GM18907 (cell line): ENCODE measurements at regions not wholly inside any gene's neighbourhood (a gene's known extent, or its start where the extent isn't known, plus 50 kb on each side); places are given as distances from the start of the nearest gene placed in this dataset.

ENCODE experiments used
- ATAC-seq: cut with Tn5 transposase; IDR thresholded peaks from one replicate; pipeline ENCODE4 v1.9.1; 2021; ENCODE audit warnings: mild to moderate bottlenecking, moderate library complexity; ENCODE audit not compliant: unreplicated experiment

DNA sequence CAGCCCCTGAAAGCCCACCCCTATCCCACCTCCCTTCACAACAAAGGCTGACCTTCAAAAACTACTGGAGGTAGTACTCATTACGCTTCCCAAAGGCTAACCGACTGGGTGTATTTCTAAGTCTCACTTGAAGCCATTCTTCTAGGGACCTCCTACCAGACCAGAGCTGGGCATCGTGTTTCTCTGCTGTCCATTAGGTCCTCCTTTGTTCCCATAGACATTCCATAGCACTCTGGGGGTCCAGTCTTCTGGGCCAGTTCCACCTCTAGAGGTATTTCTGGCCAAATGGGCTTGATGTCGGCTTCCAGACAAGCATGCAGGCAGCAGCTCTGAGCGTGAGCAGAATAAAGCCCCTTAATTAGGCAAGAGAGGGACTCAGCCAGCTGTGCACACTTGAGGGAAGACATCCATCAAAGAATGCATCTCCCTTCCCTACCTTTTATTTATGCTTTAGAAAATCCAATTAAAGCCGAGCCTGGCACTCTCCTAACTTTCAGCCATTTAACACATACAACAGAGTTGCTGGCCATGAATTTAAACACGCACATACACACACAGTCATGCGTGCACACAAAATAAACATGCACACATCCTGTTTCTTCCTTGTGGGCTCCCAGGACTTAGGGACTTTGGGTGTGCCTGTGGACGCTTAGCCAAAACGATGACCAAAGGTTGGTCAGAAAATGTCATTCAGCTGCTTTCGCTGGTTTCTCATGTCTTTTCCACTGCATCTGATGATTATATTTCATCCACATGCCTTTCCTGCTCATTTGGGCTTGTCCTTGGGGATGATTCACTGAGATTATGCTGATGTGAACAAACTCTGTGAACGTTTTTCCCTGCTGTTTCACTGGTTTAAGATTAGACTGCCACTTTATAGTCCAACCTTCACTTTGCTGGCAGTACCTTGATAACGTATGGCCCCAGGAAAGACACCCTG, 362.0 kb upstream of the NFE2L3 start:
- ATAC-seq: no peak

DNA sequence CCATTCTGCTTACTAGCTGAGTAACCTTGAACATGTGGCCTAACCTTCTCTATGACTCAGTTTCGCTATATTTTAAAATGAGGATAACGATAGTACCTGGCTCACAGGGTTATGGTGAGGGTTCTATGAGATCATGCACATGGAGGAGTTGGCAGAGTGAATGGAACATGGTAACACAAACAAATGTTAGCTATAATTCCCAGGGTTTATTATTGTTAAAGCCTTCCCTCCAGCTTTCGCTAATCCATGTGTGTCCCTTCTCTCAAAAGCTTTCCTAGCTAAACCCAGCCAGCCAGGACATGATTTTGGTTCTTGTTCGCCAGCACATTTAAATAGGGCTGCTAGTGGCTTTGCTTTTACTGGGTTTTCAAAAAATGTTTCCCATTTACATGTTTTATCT, 361.0 kb upstream of the NFE2L3 start:
- ATAC-seq: no peak

GRCh38 chr7:25792586-25792985, 359.4 kb upstream of the NFE2L3 start:
- no peak for ATAC-seq

DNA sequence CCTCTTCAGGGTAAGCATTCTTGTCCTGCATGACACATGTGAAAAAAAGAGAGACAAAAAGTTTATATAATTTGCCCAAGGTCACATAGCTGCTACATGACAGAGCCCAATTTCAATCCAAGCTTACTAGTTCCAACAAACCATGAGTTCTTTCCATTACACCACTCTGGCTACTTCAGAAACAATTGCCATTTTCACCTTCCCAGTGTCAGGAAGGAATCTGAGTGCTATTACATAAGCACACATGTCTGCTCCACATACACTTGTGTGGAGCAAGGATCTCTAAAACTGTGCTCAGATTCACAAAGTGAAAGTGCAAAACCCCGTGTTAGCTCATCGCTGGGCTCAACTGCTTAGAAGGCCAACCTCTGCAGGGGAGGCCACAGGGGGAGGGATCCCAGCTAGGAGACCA, 356.2 kb upstream of the NFE2L3 start:
- no peak for ATAC-seq

GRCh38 chr7:25798344-25798743, 353.7 kb upstream of the NFE2L3 start:
- ATAC-seq: no peak

GRCh38 chr7:25801214-25801613, 350.8 kb upstream of the NFE2L3 start:
- ATAC-seq: no peak

- no peak for ATAC-seq
Measured at GRCh38 chr7:25802057-25802456, 349.9 kb upstream of the NFE2L3 start.

GRCh38 chr7:25802473-25802872, 349.5 kb upstream of the NFE2L3 start:
- no peak for ATAC-seq

DNA sequence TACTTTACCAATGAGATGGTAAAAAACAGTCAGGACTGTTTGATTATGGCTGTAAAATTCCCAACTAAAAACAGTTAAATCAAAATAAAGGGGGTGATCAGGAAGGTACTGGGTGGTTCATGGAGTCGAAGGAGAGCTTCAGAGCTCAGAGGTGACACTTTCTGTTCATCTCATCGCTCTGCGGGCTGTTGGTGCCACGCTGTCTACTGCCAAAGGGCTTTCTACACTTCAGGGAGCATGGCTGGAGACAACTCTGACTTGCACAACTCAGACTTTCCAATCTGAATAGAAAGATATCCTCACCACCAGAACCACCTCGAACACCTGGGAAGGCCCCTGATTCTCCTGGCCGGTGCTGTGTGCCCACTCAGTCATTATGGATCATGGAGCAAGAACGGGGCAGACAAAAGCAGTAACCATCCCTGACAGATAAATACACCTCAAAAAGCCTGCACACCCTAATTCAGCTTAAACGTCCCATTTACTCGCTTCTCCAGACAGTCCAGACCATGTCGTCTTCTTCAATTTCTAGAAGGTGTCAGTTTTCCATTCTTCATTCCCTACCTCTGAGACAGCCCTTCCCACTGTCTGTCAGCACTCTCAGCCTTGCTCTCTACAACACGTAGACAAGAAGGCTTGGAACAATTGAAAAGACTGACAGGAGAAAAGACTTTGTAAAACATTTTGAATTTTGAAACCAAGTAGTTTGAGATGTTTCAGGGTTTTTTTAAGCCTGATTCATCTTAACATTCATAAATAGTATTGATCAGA, 348.7 kb upstream of the NFE2L3 start:
- no peak for ATAC-seq

- ATAC-seq: no peak
Measured at GRCh38 chr7:25804154-25804553, 347.8 kb upstream of the NFE2L3 start.

DNA sequence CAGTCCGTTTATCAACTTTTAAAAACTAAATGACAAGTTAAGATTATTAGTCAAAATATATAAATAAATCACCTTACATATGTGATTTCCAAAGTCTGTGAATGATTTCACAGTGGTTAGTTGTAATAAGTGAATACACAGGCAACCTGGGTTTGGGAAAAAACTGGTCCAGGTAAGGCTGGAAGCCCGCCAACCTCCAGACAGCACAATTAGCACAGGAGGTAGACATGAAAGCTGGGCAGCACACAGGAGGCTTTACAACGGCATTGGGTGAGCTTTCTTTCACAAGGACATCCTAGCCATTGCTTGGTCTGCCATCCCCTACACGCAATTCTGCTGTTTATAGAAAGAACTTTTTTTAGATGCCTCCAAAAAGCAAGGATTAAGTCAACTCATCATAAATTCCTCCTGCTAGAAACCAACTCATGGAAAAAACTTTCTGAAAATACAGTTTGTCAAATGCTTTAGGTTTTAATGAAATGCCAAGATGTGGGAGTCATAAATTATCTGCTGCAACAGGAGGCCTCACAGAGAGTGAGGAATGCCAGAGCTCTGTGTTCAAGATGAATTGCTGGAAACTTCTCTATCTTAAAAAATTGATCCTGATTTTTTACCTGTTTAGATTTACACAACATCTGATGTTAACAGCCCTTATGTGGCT, 346.8 kb upstream of the NFE2L3 start:
- ATAC-seq: no peak

DNA sequence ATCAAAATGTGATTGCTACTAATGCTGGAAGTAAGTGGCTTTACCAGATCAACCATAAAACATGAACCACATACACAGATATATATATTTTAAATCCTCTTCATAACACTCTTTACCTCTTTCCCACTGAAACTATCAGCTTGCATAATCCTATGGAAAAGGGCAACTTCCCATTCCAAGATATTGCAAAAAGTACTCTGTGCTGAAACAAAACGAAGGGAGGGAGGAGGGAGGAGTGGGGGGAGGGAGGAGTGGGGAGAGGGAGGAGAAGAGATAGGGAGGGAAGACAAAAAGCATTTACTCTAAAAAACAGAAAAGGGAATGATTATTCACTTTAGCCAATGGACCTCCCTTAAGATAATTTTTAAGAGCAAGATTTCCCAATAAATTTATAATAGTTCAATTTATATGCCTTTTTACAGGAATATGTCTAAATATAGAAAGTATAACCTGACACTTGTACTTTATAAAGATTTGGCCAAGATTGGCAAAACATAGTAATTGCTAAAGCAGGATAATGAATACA, 344.8 kb upstream of the NFE2L3 start:
- no peak for ATAC-seq

- no peak for ATAC-seq
Measured at GRCh38 chr7:25809441-25809840, 342.6 kb upstream of the NFE2L3 start.

- ATAC-seq: no peak
Measured at GRCh38 chr7:25812086-25812850, 339.7 kb upstream of the NFE2L3 start.

GRCh38 chr7:25813381-25813780, 338.6 kb upstream of the NFE2L3 start:
- ATAC-seq: no peak

GRCh38 chr7:25815711-25816110, 336.3 kb upstream of the NFE2L3 start:
- ATAC-seq: no peak

- no peak for ATAC-seq
Measured at GRCh38 chr7:25820432-25821040, 331.5 kb upstream of the NFE2L3 start.

DNA sequence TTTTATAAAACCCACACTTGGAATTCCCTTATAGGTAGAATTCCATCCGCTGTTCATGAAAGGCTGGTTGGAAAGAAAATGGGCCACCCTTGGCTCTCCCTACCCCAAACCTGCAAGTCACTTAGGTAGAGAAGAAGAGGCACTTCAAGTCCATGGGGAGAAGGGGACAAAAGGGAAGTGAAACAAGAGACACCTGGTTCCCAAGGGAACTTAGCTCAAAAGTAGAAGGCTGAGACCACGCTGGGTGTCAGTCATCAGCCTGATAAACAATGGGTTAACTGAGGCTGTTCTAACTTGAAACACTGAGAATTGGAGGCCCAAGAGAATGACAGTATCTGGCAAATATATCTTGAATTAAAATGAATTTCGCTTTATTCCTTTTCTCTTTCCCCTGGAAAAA, 330.8 kb upstream of the NFE2L3 start:
- no peak for ATAC-seq

DNA sequence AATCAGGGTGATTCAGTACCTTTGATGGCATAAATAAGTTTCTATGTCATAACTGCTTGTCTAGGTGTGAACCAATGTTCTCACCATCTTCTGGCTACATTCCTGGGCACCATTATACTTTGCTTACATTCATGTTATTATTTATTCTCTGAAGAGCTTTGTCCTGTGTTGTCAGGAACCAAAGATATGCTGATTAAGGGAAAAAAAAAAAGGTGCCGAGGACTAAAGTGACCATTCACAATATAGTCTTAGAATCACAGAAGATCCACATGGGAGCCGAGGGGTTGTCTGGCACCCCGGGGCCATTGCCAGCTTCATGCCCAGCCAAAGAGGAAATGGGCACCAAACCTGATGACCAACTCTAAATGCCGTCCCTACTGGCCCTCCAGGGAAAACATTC, 329.2 kb upstream of the NFE2L3 start:
- no peak for ATAC-seq

GRCh38 chr7:25823571-25823970, 328.4 kb upstream of the NFE2L3 start:
- no peak for ATAC-seq
